Right atrium auricular region (tissue), 2 donors: ENCODE measurements at regions not wholly inside any gene's neighbourhood (a gene's known extent, or its start where the extent isn't known, plus 50 kb on each side); places are given as distances from the start of the nearest gene placed in this dataset.
"Not testable (repeated sequence)": the region's sequence is repeated elsewhere in the genome, so short reads cannot be mapped to it uniquely, and the experiment has no call there.

ENCODE experiments used
- DNase-seq: peaks from one replicate; pipeline ENCODE4 v3.0.0-alpha.2; 2019; ENCODE audit warnings: low spot score
- H3K27ac ChIP-seq, 2 donors: fragments of 200-600 bp; sonication (generic); 1 replicate in 1 of 2; 2 replicates in 1 of 2; pipeline ENCODE4 v1.5.1; 2016 to 2019
- H3K27me3 ChIP-seq, 2 donors: fragments of 200-600 bp; sonication (generic); one replicate each; pipeline versions ENCODE4 v1.5.1 to v1.6.0; 2017 to 2019
- H3K36me3 ChIP-seq: fragments of 200-600 bp; sonication (generic); one replicate; pipeline ENCODE4 v1.5.1; 2016
- H3K4me1 ChIP-seq, 2 donors: fragments of 200-600 bp; sonication (generic); one replicate each; pipeline versions ENCODE4 v1.5.1 to v1.6.0; 2017 to 2019
- H3K4me3 ChIP-seq, 2 donors: fragments of 200-600 bp; sonication (generic); 1 replicate in 1 of 2; 2 replicates in 1 of 2; pipeline ENCODE4 v1.5.1; 2017 to 2019; ENCODE audit warnings: mild to moderate bottlenecking in 1 of 2, moderate library complexity in 1 of 2
- H3K9me3 ChIP-seq, 2 donors: fragments of 200-600 bp; sonication (generic); one replicate each; pipeline ENCODE4 v1.5.1; 2019
- CTCF ChIP-seq, 2 donors: fragments of 200-600 bp; sonication (generic); IDR thresholded peaks; one replicate each; pipeline ENCODE4 v1.5.1; 2019; ENCODE audit warnings: antibody characterized with exemption in 2 of 2

DNA sequence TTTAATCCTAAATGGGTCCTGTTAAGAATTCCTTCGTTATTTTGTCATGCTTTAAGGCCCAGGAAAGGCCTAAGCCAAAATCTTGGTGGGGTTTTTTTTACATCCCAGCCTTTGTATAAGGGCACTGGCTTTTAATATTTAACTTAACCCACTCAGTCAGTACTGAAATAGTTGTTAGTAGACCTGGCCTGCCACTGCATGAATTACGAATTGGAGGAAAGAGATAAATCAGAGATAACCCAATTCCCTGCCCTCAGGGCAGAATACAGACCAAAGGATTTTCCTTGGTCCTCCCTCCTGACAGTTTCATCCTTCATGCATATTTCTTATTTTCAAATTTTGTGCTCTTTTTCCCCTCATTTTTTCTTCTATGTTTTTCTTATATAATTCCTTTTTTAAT, 193.0 kb downstream of the FASLG start:
- no peak for DNase-seq
- Histone ChIP-seq H3K27me3 (no peaks in the 10 kb centered on the region), H3K4me3 (no peak overlapping the region)

DNA sequence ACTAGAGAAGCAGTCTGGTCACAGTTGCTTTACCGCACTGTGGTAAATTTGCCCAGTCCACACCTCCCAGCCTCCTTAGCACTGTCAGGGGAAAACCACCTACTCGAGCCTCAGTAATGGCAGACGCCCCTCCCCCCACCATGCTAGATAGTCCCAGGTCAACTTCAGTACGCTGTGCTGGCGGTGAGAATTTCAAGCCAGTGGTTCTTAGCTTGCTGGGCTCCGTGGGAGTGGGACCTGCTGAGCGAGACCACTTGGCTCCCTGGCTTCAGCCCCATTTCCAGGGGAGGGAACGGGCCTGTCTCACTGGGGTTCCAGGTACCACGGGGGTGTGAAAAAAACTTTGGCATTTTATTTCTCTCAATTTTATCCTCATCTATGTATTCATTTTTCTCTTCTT, 194.8 kb downstream of the TNFSF18 start:
- H3K4me3 ChIP-seq, H3K9me3 ChIP-seq, DNase-seq, H3K36me3 ChIP-seq, H3K27me3 ChIP-seq, H3K4me1 ChIP-seq, H3K27ac ChIP-seq: not testable (repeated sequence)

More for the DNA sequence above, 193.0 kb downstream of the FASLG start:
- Histone ChIP-seq H3K36me3 (no peaks in the 10 kb centered on the region), H3K27ac (no peak overlapping the region), H3K9me3 (no peaks in the 10 kb centered on the region), H3K4me1 (no peaks in the 10 kb centered on the region)
- no peak for TF ChIP-seq CTCF (IDR thresholded peaks at IDR 0.05)

GRCh38 chr1:172863031-172863430, 187.7 kb downstream of the TNFSF18 start:
- Histone ChIP-seq H3K4me1 (no peaks in the 10 kb centered on the region), H3K27me3 (no peaks in the 10 kb centered on the region), H3K4me3 (no peak overlapping the region), H3K27ac (no peak overlapping the region), H3K36me3 (no peaks in the 10 kb centered on the region), H3K9me3 (peaks cover 0 to 15% of the 10 kb centered on the region in 2 donors)
- TF ChIP-seq CTCF (IDR thresholded peaks at IDR 0.05): no peak
- DNase-seq: no peak

GRCh38 chr1:172867216-172867818, 183.4 kb downstream of the TNFSF18 start:
- H3K27ac ChIP-seq: no peak overlapping the region
- no peak for TF ChIP-seq CTCF (IDR thresholded peaks at IDR 0.05)
- no peak for DNase-seq
- H3K9me3 ChIP-seq: peaks cover 0 to 7% of the 10 kb centered on the region in 2 donors
- H3K4me1 ChIP-seq: no peaks in the 10 kb centered on the region
- H3K27me3 ChIP-seq: no peaks in the 10 kb centered on the region
- H3K36me3 ChIP-seq: no peaks in the 10 kb centered on the region
- H3K4me3 ChIP-seq: no peak overlapping the region

- no peaks in the 10 kb centered on the region for H3K4me1 ChIP-seq
- H3K9me3 ChIP-seq: no peaks in the 10 kb centered on the region
- no peak for TF ChIP-seq CTCF (IDR thresholded peaks at IDR 0.05)
- H3K4me3 ChIP-seq: no peak overlapping the region
- DNase-seq: no peak
- no peaks in the 10 kb centered on the region for H3K27me3 ChIP-seq
- no peaks in the 10 kb centered on the region for H3K36me3 ChIP-seq
- H3K27ac ChIP-seq: no peak overlapping the region
These were observed 179.7 kb downstream of the TNFSF18 start for GRCh38 chr1:172870901-172871606.

- DNase-seq: no peak
- Histone ChIP-seq H3K36me3 (no peaks in the 10 kb centered on the region), H3K4me3 (no peak overlapping the region), H3K27me3 (no peaks in the 10 kb centered on the region), H3K4me1 (no peaks in the 10 kb centered on the region), H3K27ac (no peak overlapping the region), H3K9me3 (no peaks in the 10 kb centered on the region)
- TF ChIP-seq CTCF (IDR thresholded peaks at IDR 0.05): no peak
These were observed 175.8 kb downstream of the TNFSF18 start for GRCh38 chr1:172874950-172875349.
